ENCODE measurements at regions not wholly inside any gene's neighbourhood (a gene's known extent, or its start where the extent isn't known, plus 50 kb on each side); places are given as distances from the start of the nearest gene placed in this dataset.
"Not testable (repeated sequence)": the region's sequence is repeated elsewhere in the genome, so short reads cannot be mapped to it uniquely, and the experiment has no call there.

DNA sequence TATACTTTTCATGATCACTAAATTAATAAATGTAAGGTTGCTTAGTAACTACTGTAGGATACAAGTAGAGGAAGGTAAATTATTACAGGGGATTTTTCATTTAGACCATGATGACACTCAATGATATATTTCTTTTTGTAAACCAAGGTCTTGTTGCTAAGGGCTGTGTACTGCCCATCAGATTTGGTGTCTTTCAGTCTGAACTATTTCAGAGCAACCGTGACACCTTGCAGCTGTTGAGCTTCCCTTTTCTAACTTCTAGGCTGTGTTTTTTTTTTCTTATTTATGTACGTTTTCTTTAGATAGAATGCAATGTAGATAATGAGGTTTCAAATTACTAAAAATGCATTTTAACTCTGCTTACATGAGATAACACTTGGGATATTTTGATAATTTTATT, 292.0 kb upstream of the MBL2 start:
- DNase-seq: no peak

DNA sequence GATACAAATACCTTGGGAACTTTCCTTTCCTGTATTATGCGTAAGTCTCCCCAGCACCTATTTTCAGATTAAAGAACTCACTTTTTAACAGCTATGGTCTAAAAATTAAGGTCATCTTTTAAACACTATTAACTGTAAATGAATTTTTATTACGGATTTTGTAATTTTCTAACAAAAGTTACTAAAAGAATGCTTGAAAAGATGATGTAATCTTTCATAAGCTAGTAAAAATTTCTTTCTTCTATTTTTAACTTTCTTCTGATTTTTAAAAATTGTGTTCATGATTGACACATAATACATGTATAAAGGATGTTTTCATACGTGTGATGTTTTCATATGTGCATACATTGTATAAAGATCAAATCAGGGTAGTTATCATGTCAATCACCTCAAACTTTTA, 291.2 kb upstream of the MBL2 start:
- no peak for DNase-seq

DNA sequence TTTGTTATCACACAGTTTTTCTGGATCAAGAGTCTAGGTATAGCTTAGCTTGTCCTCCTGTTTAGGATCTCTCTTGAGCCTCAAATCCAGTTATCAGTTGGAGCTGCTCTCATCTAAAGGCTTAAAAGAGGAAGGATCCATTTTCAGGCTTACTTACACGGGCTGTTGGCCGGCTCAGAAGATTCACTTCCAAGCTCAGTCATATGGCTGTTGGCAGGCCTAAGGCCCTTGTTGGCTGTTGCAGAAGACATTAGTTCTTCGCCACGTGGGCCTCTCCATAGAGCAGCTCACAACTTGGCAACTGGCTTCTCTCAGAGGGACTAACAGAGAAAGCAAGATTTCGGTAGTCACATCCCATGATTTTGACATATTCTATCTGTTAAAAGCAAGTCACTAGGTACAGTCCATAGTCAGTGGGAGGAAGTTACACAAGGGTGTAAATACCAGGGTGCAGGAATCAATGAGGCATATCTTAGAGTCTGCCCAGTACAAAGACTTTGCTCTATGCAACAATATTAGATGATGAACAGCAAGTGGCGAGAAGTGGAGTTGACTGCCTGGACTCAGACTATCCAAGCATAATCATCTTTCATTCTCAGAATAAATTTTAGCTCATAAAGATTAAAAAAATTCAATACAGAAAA, 280.1 kb upstream of the MBL2 start:
- no peak for DNase-seq

DNA sequence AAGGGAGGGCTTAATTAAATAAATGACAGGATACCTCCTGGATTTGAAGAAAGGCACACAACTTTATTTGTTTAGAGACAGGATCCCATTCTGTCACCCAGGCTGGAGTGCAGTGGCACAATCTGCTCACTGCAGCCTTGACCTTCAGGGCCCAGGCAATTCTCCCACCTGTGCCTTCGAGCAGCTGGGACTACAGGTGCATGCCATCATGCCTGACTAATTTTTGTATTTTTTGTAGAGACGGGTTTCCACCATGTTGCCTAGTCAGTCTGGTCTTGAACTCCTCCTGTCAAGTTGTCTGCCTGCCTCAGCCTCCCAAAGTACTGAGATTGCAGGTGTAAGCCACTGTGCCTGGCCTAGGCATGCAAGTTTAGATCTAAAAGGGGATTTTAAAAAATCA, 272.7 kb upstream of the MBL2 start:
- no peak for DNase-seq

DNA sequence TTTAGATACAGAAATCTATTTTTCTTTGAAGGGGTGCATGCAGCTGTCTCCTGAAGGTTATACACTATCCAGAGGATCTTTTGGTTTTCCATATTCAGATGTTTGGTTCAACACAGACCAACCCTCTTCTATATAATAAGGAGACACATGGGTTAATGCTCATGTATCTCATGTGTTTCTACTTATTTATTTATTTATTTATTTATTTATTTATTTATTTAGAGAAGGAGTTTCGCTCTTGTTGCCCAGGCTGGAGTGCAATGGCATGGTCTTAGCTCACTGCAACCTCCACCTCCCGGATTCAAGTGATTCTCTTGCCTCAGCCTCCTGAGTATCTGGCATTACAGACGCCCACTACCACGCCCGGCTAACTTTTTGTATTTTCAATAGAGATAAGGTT, 263.2 kb upstream of the MBL2 start:
- not testable (repeated sequence) for DNase-seq

DNA sequence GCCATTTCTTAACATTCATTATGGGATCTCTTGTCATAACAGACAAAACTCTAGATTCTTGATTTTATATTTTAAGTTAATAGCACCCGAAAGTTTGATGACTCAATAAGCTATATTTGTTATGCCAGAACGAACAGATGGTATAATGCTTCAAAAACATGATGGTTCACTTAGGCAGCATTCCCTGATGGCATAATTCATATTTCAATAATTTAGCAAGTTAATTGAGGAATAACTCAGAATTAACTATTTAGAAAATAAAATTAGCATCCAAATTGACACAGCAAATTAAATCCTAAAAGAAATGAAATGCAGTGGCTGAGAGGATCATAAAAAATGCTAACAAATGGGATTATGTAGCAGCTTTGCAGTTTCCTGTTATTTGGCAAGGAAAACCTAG, 260.8 kb upstream of the MBL2 start:
- DNase-seq: no peak

DNA sequence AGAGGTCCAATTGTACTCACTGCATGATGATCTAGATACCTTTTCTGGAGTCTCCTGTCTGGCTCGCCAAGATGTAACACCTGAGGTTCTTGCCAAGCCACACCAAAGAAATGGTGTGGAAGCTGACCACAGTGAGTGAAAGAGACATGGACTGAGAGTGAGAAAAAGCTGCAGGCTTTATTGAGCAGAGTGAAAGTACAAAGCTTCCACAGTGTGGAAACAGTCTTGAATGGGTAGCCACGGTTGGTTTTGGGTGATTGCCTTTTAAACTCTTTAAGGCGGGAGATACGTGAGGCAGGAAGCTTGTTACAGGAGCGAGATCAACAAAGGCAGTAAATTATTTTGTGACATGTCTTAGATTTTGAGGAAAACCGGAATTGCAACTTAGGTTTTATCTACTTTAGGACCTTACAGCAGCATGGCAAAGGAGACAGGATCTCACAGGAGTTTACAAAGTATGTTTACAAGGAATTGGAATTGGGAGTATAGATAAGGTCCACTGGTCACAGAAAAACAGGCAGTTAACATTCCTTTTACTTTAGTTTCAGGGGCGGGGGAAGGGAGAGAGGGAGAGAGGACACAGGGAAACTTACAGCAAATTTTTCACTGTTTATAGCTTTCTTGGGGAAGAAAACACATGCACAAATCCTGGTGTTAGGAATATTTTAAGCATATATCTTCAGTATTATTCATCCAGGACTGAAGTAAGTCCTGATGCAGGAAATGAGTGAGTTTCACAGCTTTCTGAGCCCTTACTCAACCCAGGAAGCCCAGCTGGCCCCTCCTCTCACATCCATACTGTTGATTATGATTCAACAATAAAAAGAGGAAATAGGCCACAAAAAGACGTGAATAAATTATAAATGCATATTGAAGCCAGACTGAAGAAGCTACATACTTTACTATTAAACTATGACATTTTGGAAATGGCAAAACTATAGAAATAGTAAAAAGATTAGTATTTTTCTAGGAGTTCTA, 257.6 kb upstream of the MBL2 start:
- DNase-seq: not testable (repeated sequence)

DNA sequence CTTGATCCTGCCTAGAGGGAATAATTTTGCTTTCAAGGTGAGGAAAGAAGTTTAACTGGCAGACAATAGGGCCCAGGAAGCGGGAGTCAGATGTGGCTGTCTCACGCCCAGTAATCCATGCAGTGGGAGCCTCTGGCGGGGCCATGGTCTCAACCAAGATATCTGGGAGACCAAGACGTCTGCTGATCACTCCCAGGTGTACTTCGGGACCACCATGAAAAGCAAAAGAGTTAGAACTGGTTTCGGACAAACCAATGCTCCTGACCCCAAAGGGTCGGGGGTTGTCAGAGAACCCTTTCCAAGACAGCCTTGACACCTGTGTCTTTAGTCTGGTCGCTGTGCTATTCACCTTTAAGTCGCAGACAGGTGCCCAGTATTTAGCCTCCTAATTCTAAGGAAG, 256.9 kb upstream of the MBL2 start:
- DNase-seq: no peak

DNA sequence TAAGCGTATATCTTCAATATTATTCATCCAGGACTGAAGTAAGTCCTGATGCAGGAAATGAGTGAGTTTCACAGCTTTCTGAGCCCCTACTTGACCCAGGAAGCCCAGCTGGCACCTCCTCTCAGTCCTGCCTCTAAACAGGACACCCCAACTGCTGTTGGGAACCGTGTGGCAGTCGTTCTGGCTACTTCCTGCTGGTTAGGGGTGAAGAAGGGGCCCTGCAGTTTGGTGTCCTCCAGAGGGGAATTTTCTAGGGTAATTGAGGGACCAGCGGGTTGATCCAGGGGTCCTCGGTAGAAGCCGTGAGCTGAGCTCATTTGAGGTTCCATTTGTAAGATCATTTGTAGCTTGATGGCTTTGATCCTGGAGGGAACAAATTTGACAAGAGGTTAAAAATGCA, 253.2 kb upstream of the MBL2 start:
- DNase-seq: not testable (repeated sequence)

DNA sequence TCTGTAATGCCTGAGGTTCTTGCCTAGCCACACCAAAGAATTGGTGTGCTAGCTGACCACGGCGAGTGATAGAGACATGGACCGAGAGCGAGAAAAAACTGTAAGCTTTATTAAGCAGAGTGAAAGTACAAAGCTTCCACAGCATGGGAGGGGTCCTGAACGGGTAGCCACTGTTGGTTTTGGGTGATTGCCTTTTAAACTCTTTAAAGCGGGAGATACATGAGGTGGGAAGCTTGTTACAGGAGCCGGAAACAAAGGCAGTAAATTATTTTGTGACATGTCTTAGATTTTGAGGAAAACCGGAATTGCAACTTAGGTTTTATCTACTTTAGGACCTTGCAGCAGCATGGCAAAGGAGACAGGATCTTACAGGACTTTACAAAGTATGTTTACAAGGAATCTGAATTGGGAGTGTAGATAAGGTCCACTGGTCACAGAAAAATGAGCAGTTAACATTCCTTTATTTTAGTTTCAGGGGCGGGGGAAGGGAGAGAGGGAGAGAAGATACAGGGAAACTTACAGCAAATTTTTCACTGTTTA, 252.7 kb upstream of the MBL2 start:
- no peak for DNase-seq

DNA sequence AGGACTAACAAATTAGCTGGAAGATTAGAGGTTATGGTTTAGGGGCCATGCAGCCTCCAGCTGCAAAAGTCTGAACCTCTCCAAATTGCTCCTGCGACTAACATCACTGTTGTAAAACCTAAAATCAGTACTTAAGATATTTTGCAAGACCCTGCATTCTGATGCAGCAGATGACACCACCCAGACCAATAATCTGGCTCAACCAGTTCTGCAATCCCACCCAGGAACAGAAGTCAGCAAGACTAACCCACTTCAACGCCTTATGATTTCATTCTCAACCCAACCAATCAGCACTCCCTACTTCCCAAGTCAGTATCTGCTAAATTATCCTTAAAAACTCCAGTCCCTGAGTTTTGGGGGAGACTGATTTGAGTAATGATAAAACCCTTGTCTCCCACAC, 250.8 kb upstream of the MBL2 start:
- DNase-seq: no peak

DNA sequence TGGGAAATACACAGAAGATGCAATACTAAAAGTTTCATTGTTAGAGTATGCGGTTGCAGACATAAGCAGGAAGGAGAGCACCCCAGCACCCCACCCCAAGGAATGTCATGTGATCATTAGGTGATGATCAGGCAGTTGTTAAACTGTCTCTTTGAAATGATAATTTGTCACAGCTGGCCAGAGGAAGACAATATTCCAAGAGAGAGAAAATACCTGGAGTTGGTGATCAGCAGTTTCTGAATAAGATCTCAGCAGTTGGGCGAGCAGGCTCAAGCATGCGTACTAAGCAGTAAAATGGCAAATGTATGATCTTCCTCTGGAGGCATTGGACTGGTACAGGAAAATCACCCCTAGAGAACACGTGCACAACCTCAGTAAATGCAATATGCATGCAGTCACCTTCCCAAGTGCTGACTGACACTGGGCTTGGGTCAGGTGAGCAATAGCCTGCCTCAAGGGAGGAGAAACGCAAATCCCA, 250.1 kb upstream of the MBL2 start:
- no peak for DNase-seq

DNA sequence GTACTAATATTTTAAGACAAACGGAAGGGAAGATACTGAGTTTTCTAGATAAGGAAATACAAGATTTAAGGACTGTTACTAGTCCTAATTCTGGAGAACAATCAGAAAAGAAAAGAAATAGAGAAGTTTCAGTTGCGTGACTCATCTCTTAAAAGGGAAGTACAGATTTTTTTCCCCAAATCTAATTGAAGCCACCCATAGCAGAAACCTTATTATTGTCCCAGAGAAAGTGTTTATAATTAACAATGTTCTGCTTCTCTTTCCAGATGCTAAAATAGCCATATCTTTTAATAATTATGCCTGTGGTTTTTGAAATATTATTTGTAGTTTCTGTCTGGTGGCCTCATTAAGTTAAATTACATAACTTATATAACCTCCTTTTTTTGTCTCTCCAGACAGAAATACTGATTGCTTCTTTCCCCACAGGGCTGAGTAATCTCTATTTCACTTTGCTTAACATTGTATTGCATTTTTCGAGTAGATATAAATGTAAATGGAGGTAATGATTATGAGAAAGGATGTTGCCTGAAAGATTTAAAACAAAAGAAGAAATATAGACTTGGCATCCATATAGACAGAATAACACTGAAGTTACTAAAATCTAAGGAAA, 240.7 kb upstream of the MBL2 start:
- DNase-seq: no peak

DNA sequence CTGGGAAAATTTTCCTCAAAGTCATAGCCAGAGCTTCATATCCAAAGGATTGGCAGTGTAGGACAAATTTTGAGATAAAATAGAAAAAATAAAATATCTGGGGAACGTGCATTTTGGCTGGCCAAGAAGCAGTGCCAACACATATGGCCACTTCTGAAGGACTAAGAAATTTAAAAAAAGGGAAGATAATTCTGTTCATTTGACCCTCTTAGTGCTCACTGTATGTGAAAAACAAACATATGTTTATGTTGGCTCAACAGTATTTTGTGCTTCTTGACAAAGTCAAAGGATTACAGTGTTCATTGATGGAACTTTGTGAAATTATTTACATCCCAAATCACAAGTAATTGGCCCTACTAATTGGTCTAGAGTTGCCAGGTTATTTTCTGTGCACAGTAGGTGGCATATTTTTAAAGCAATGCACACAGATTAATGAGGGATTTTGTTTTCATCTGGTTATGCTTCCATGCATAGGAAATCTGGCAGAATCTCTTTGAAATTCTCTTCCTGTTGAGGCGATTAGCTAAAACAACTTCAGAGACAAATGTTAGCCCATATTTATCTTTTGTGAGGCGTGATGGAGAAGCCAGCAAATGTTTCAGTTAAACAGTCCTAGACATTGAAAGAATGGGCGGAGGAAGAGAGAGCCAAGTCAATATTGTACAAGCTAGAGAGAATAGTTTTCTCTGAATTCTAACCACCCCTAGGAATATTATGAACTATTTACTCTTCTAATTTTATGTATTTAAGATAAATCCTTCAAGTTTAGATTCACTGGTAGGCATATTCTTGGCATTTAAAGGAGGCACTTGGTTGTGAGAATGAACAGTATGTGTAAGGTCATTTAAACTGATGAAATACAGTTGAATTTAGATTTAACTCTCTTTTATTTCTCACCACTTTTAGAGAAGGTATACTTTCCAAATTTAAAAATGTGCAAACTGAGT, 237.7 kb upstream of the MBL2 start:
- DNase-seq: no peak

DNA sequence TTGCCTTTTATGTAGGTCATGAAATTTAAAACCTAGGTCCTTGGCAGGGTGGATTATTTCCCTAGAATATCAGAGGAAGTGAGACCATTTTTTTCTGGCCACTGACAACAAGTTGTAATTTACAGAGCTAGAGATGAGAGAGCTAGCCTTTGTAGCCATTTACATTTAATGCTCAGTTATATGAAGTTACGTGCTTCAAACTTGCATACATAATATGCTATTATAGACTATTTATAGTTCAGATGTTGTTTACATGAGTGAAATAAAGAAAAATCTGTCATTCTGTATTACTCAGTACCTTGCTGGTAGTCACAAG, 234.9 kb upstream of the MBL2 start:
- no peak for DNase-seq

DNA sequence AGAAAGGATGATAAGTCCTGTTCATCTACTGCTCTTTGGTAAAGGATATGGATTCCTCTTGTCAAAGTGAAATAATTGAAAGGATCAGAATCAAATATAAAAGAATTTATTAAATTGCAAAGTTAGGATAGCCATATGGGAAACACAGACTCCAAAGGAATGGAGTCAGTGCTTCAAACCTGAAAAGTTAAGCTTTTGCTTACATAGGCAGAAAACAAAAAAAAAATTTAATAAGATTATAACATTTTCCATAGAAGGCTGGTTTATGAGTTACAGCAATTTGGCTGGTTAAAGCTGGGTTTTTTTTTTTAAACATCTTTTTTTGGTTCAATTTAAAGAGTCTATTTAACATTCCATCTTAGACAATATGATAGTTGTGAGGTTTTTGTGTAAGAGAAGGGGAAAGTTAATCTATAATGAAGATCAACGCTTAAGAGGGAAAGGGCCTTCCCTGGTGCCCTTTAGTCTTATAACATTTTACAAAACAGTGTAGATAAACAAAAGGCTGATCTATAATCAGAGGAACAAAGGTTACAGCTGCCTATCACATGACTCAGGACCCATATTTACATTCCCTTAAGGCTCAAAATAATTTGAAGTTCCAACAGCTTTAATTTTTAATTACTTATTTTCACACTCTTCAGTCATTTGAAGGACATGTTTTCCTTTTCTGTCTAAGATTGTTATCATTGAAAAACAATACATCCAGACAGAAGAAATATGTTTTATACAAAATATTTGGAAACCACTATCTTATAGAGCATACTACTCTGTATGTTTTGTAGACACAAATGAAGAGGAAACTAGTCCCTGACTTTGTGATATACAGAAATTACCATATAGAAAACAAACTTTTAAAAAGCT, 234.3 kb upstream of the MBL2 start:
- DNase-seq: no peak

DNA sequence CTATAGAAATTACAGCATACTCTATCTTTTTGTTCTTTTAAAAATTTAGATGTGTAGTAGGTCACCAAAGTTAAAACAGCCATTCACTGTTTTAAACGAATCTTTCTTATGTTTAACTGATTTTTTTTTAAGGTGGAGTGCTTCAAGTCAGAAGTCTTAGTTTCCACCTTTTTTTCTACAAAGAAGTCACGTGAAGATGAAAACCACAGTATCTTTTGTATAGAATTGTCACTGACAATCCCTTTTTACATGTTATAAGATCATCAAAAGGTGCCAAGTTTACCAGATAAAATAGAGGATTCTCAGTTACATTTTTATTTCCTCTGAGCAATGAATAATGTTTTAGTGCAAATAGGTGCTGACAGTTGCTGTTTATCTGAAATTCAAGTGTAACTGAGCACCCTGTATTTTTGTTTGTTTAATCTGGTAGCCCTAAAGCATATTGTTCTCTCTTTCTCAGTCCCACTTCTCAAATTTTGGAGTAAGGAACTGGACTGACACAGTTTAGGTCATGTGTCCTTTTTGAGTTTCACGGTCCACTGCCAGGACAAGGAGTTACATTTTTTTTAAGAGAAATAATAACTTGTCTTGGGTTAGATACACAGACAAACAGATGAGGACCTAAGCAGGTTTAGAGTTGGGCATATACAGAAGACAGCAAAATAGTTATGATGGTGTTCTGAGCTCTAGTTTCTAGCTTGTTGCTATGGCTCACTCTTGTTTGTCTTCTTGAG, 233.2 kb upstream of the MBL2 start:
- DNase-seq: no peak

DNA sequence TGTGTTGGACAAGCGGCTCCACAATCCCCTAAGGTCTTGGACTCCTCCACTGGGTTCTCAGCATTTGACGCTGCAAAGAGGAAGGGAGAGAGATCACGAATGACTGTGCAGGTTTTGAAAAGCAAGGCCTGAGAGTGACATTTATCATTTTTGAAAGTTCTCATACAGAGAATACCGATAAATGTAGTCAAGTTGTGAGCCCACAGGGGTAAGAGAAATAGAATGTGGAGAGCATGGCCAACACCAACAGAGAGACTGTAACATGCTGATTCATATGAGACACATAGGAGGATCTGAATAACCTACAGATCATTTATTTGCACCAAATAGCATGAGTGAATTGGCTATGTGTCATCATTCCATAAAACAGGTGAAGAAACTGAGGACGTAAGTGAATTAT, 230.5 kb upstream of the MBL2 start:
- no peak for DNase-seq

DNA sequence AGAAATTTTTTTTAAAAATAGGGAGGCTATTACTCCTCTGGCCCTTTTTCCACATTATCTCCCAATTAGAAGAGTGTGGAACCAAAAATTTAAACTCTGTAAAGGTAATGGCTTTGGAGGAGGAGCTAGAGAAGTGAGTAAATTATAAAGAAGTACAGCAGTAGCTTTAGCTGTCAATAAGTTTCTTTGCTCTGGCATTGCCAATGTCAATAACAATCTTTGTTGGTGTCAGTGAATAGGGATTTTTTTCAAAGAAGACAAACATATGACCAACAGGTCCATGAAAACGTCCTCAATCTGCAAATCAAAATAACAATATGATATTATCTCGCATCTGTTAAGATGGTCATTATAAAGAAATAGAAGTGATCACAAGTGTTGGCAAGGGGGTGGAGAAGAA, 227.1 kb upstream of the MBL2 start:
- DNase-seq: no peak

DNA sequence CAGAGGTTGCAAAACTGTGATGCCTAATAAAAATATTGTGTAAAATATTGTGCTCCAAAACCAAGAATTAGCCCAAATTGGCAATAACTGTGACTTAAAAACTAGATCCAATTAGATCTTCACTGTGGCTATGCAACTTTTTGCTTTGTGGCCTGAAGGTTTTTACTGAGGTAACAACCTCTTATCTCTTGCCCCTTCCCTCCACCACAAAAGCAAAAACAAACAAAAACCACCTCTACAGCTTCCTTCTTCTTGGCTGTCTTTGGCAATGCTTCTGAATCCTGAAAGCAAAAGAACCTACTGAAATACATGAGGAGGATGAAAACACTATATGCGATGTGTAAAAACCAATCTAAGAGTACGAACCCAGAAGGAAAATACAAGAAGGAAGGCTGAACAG, 226.7 kb upstream of the MBL2 start:
- no peak for DNase-seq

DNA sequence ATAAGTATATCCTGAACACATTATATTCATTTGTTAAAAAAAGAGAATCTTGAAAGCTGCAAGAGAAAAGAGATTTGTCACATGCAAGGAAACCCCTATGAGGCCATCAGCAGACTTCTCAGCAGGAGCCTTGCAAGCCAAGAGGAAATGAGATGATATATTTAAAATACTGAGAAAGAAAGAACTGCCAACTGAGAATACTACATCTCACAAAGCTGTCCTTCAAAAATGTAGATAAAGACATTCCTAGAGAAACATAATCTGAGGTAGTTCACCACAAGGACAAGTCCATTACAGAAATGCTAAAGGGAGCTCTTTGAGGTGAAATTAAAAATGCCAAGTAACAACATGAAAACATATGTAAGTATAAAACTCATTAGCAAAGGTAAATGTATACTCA, 224.4 kb upstream of the MBL2 start:
- no peak for DNase-seq
